ENCODE measurements at regions not wholly inside any gene's neighbourhood (a gene's known extent, or its start where the extent isn't known, plus 50 kb on each side); places are given as distances from the start of the nearest gene placed in this dataset.

DNA sequence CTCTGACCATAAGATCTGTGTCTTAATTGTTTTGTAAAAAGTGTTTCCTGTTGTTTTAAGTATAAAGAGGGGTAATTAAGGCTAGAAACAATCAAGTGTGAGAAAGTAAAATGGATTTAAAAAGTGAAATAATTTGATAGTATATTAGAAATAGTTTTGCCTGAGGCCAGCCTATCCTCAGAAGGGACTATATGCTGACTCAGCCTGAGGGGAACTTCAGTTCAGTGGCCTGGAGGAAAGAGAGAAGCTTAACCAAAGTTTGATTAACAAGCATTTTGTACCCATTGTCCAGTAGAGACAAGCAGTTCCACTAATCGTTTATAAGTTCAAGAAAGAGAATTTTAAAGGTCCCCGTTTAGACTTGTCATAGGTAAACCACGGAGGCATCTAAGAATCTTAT, 1793.2 kb upstream of the PRR20A start:
- Histone ChIP-seq H3K27ac (ENCODE audit: low read depth, low read length, poor library complexity, severe bottlenecking) (no peak overlapping the region), H3K36me3 (ENCODE audit: insufficient read depth, low read length) (no peaks in the 10 kb centered on the region), H3K4me2 (ENCODE audit: low read length) (no peak overlapping the region), H4K20me1 (ENCODE audit: insufficient read depth, low read length) (no peaks in the 10 kb centered on the region), H3K79me2 (ENCODE audit: insufficient read depth, low read depth, low read length) (no peaks in the 10 kb centered on the region), H3K9me3 (ENCODE audit: low read length) (0 out of 2 replicates have a peak, but pooled peaks cover 10% of the 10 kb centered on the region), H3K4me1 (ENCODE audit: insufficient read depth, low read length, poor library complexity, severe bottlenecking) (no peaks in the 10 kb centered on the region), H2AFZ (ENCODE audit: low read length) (no peak overlapping the region), H3K9me2 (ENCODE audit: insufficient read depth, low read length) (no peaks in the 10 kb centered on the region), H3K4me3 (ENCODE audit: low read depth, low read length, poor library complexity, severe bottlenecking) (no peak overlapping the region)
- ChIA-PET POLR2A (no interaction called here), CTCF (ENCODE audit: unreplicated experiment) (no interaction called here)
- no peak for TF ChIP-seq EZH2phosphoT487 (IDR thresholded peaks at IDR 0.05; ENCODE audit: borderline replicate concordance, low read depth, low read length)
- TF ChIP-seq, protein P1, sequence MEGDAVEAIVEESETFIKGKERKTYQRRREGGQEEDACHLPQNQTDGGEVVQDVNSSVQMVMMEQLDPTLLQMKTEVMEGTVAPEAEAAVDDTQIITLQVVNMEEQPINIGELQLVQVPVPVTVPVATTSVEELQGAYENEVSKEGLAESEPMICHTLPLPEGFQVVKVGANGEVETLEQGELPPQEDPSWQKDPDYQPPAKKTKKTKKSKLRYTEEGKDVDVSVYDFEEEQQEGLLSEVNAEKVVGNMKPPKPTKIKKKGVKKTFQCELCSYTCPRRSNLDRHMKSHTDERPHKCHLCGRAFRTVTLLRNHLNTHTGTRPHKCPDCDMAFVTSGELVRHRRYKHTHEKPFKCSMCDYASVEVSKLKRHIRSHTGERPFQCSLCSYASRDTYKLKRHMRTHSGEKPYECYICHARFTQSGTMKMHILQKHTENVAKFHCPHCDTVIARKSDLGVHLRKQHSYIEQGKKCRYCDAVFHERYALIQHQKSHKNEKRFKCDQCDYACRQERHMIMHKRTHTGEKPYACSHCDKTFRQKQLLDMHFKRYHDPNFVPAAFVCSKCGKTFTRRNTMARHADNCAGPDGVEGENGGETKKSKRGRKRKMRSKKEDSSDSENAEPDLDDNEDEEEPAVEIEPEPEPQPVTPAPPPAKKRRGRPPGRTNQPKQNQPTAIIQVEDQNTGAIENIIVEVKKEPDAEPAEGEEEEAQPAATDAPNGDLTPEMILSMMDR (conservative IDR thresholded peaks at IDR 0.05; ENCODE audit: low read length) = no peak
- DNase-seq (ENCODE audit: low spot score) = no peak
- BruUV-seq (replicated peaks) = no TSS peak
- intact Hi-C loops (cut with micrococcal nuclease; ENCODE audit: unreplicated experiment) = no loop called here

DNA sequence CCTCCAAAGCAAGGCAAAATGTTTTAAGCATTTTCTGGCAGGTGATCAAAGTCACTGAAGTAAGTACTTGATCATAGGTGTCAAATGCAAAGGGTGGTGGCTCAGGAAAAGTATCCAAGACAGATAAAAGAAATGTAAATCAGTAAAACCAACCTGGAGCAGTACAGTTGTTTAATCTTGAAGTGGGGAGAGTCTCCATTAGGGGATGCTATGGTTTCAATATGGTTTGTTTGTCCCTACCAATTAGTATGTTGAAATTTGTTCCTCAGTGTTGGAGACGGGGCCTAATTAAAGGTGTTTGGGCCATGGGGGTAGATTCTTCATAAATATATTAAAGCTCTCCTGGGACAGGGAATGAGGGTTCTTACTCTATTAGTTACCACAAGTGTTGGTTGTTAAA, 1781.7 kb upstream of the PRR20A start:
- POLR2A ChIA-PET = no interaction called here
- intact Hi-C loops (cut with micrococcal nuclease; ENCODE audit: unreplicated experiment) = no loop called here
- no TSS peak for BruUV-seq (replicated peaks)

DNA sequence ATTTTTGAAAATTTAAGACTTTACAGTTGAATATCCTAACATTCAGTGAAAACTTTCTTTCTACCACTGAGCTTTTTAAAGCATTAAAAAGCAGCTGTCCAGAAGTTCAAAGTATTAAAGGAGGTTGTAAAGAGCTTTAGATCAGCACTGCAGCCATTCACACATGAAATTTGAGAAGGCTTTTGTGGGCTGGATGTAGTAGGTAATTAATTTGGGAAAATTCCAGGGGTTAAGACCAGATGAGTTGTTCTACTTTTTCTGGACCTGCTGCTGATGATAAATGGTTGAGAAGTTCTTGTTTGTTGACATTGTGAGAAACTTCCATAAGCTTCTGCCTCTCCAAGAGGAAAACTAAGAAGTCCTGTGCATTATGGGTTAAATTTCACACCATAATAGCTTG, 1779.6 kb upstream of the PRR20A start:
- CTCF ChIA-PET (ENCODE audit: unreplicated experiment) = no interaction called here
- no peak overlapping the region for H3K4me2 ChIP-seq (ENCODE audit: low read length)
- no peaks in the 10 kb centered on the region for H3K79me2 ChIP-seq (ENCODE audit: insufficient read depth, low read depth, low read length)
- no peak for TF ChIP-seq EZH2phosphoT487 (IDR thresholded peaks at IDR 0.05; ENCODE audit: borderline replicate concordance, low read depth, low read length)
- TF ChIP-seq, protein P1 (conservative IDR thresholded peaks at IDR 0.05; ENCODE audit: low read length) = no peak
- no peaks in the 10 kb centered on the region for H3K4me1 ChIP-seq (ENCODE audit: insufficient read depth, low read length, poor library complexity, severe bottlenecking)
- H3K36me3 ChIP-seq (ENCODE audit: insufficient read depth, low read length) = no peaks in the 10 kb centered on the region
- POLR2A ChIA-PET = no interaction called here
- H2AFZ ChIP-seq (ENCODE audit: low read length) = no peak overlapping the region
- H3K4me3 ChIP-seq (ENCODE audit: low read depth, low read length, poor library complexity, severe bottlenecking) = no peak overlapping the region
- no peak overlapping the region for H3K27ac ChIP-seq (ENCODE audit: low read depth, low read length, poor library complexity, severe bottlenecking)
- intact Hi-C loops (cut with micrococcal nuclease; ENCODE audit: unreplicated experiment) = no loop called here
- BruUV-seq (replicated peaks) = no TSS peak
- H3K9me3 ChIP-seq (ENCODE audit: low read length) = no peaks in the 10 kb centered on the region
- H3K9me2 ChIP-seq (ENCODE audit: insufficient read depth, low read length) = no peaks in the 10 kb centered on the region
- no peaks in the 10 kb centered on the region for H4K20me1 ChIP-seq (ENCODE audit: insufficient read depth, low read length)
- no peak for DNase-seq (ENCODE audit: low spot score)

More for the DNA sequence above, 1781.7 kb upstream of the PRR20A start:
- CTCF ChIA-PET (ENCODE audit: unreplicated experiment) = no interaction called here
- H2AFZ ChIP-seq (ENCODE audit: low read length) = no peak overlapping the region
- no peaks in the 10 kb centered on the region for H3K9me2 ChIP-seq (ENCODE audit: insufficient read depth, low read length)
- no peaks in the 10 kb centered on the region for H3K36me3 ChIP-seq (ENCODE audit: insufficient read depth, low read length)
- TF ChIP-seq EZH2phosphoT487 (IDR thresholded peaks at IDR 0.05; ENCODE audit: borderline replicate concordance, low read depth, low read length) = no peak
- TF ChIP-seq, protein P1 (conservative IDR thresholded peaks at IDR 0.05; ENCODE audit: low read length) = no peak
- no peaks in the 10 kb centered on the region for H3K9me3 ChIP-seq (ENCODE audit: low read length)
- H3K27ac ChIP-seq (ENCODE audit: low read depth, low read length, poor library complexity, severe bottlenecking) = no peak overlapping the region
- H3K4me1 ChIP-seq (ENCODE audit: insufficient read depth, low read length, poor library complexity, severe bottlenecking) = no peaks in the 10 kb centered on the region
- H3K79me2 ChIP-seq (ENCODE audit: insufficient read depth, low read depth, low read length) = no peaks in the 10 kb centered on the region
- DNase-seq (ENCODE audit: low spot score) = no peak
- H3K4me3 ChIP-seq (ENCODE audit: low read depth, low read length, poor library complexity, severe bottlenecking) = no peak overlapping the region
- H3K4me2 ChIP-seq (ENCODE audit: low read length) = no peak overlapping the region
- no peaks in the 10 kb centered on the region for H4K20me1 ChIP-seq (ENCODE audit: insufficient read depth, low read length)
